ENCODE measurements at regions not wholly inside any gene's neighbourhood (a gene's known extent, or its start where the extent isn't known, plus 50 kb on each side); places are given as distances from the start of the nearest gene placed in this dataset.

DNA sequence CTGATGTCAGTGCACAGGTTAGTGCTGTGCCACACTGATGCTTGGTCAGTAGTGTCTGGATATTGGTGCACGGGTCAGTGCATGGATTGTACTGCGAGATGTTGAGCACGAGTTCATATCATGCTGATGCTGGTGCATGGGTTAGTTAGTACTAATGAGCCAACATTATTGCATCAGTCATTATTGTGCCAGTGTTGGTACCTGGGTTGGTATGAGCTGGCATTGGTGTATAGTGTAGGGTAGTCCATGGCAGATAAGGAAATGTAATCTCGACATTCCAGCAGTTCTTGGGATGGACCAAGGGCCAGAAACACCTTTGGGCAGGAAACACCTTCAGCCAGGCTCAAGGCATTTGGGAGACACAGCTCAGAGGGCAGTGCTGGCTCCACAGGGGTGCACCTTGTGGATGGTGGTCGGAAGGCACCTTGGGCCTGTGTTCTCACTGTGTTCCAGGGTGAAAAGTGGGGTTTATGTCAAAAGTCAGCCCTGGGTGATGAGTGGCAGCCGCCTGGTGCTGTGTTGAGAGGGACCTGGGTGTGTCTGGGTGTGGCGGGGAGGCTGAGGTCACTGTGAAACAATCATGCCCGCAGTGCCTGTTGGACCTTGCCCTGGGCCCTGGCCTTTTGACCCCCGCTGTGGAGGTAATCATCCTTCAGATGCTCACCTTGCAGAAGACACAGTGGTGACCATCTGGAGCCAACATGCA lies 100.7 kb upstream of the ZNF469 start (continued):
- TF ChIP-seq, protein P1, sequence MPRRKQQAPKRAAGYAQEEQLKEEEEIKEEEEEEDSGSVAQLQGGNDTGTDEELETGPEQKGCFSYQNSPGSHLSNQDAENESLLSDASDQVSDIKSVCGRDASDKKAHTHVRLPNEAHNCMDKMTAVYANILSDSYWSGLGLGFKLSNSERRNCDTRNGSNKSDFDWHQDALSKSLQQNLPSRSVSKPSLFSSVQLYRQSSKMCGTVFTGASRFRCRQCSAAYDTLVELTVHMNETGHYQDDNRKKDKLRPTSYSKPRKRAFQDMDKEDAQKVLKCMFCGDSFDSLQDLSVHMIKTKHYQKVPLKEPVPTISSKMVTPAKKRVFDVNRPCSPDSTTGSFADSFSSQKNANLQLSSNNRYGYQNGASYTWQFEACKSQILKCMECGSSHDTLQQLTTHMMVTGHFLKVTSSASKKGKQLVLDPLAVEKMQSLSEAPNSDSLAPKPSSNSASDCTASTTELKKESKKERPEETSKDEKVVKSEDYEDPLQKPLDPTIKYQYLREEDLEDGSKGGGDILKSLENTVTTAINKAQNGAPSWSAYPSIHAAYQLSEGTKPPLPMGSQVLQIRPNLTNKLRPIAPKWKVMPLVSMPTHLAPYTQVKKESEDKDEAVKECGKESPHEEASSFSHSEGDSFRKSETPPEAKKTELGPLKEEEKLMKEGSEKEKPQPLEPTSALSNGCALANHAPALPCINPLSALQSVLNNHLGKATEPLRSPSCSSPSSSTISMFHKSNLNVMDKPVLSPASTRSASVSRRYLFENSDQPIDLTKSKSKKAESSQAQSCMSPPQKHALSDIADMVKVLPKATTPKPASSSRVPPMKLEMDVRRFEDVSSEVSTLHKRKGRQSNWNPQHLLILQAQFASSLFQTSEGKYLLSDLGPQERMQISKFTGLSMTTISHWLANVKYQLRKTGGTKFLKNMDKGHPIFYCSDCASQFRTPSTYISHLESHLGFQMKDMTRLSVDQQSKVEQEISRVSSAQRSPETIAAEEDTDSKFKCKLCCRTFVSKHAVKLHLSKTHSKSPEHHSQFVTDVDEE (CRISPR knock-in tag; IDR thresholded peaks at IDR 0.05): no peak

DNA sequence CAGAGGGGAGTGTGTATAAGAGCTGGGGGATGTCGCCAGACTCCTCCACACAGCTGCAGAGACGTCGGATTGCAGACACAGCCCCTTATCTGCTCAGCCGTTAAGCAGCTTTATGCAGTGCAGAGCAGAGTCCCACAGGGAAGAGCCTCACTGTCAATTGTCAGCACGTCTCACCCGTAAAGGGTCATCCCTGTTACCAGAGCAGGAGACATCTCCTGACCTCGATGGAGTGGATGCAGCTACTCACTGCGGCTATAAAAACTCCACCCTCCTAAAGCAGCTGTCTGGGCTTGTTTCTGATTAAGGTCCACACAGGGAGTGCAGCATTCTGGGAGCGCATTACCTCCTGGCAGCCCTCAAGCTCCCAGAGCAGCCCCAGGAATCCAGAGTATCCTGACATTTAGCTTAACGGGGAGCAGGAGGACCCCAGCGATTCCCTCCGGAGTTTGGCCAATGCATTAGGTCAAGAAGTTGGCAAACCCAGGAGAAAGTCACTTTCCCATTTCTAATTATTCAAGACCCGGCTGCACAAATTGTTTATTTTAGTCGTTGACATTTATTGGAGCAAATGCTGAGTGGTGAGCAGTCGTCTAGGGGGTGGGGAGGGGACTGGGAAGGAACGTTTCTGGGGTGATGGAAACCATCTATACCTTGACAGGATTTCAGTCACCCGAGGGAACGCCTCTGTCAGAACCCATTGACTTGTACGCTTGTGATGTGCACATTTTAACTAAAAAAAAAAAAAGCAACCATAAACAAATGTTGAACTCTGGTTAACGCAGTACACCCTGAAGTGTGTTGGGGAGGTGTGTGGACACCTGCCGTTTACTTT lies 100.0 kb upstream of the ZNF469 start:
- peak; percentile 81 for ATAC-seq

DNA sequence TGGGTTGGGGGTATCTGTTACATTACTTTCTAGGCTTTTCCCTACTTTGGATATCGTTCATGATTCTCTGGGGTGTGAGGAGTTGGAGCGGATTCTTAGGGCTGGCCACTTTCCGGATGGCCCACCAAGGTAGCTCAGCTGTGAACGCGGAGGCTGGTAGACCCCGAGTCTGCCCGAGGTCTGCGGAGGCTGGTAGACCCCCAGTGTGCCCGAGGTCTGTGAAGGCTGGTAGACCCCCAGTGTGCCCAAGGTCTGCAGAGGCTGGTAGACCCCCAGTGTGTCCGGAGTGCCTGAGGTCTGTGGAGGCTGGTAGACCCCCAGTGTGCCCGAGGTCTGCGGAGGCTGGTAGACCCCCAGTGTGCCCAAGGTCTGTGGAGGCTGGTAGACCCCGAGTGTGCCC lies 99.2 kb upstream of the ZNF469 start:
- TF ChIP-seq ARNTL (CRISPR knock-in tag; IDR thresholded peaks at IDR 0.05; ENCODE audit: borderline replicate concordance, low read depth): no peak
- TF ChIP-seq ZFP3 (CRISPR knock-in tag; IDR thresholded peaks at IDR 0.05): no peak
- no peak for TF ChIP-seq OSR1 (CRISPR knock-in tag; IDR thresholded peaks at IDR 0.05)
- no peak for TF ChIP-seq CSDC2 (CRISPR knock-in tag; IDR thresholded peaks at IDR 0.05)
- no peak for TF ChIP-seq ESRRG (CRISPR knock-in tag; IDR thresholded peaks at IDR 0.05)
- TF ChIP-seq BACH2 (CRISPR knock-in tag; IDR thresholded peaks at IDR 0.05; ENCODE audit: borderline replicate concordance): no peak
- TF ChIP-seq, protein P1 (CRISPR knock-in tag; IDR thresholded peaks at IDR 0.05): no peak
- TF ChIP-seq ZC3H10 (CRISPR knock-in tag; IDR thresholded peaks at IDR 0.05): no peak
- no peak for TF ChIP-seq GLIS3 (CRISPR knock-in tag; IDR thresholded peaks at IDR 0.05)
- no peak for TF ChIP-seq ZFP30 (CRISPR knock-in tag; IDR thresholded peaks at IDR 0.05)
- TF ChIP-seq ISL1 (CRISPR knock-in tag; IDR thresholded peaks at IDR 0.05): no peak
- no peak for TF ChIP-seq SNAI2 (CRISPR knock-in tag; IDR thresholded peaks at IDR 0.05)
- TF ChIP-seq RARB (CRISPR knock-in tag; IDR thresholded peaks at IDR 0.05): no peak
- no peak for TF ChIP-seq PPARA (CRISPR knock-in tag; IDR thresholded peaks at IDR 0.05; ENCODE audit: borderline replicate concordance)
- TF ChIP-seq, protein P2, sequence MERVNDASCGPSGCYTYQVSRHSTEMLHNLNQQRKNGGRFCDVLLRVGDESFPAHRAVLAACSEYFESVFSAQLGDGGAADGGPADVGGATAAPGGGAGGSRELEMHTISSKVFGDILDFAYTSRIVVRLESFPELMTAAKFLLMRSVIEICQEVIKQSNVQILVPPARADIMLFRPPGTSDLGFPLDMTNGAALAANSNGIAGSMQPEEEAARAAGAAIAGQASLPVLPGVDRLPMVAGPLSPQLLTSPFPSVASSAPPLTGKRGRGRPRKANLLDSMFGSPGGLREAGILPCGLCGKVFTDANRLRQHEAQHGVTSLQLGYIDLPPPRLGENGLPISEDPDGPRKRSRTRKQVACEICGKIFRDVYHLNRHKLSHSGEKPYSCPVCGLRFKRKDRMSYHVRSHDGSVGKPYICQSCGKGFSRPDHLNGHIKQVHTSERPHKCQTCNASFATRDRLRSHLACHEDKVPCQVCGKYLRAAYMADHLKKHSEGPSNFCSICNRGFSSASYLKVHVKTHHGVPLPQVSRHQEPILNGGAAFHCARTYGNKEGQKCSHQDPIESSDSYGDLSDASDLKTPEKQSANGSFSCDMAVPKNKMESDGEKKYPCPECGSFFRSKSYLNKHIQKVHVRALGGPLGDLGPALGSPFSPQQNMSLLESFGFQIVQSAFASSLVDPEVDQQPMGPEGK (CRISPR knock-in tag; IDR thresholded peaks at IDR 0.05; ENCODE audit: borderline replicate concordance): no peak
- TF ChIP-seq, protein P3, sequence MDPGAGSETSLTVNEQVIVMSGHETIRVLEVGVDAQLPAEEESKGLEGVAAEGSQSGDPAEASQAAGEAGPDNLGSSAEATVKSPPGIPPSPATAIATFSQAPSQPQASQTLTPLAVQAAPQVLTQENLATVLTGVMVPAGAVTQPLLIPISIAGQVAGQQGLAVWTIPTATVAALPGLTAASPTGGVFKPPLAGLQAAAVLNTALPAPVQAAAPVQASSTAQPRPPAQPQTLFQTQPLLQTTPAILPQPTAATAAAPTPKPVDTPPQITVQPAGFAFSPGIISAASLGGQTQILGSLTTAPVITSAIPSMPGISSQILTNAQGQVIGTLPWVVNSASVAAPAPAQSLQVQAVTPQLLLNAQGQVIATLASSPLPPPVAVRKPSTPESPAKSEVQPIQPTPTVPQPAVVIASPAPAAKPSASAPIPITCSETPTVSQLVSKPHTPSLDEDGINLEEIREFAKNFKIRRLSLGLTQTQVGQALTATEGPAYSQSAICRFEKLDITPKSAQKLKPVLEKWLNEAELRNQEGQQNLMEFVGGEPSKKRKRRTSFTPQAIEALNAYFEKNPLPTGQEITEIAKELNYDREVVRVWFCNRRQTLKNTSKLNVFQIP (CRISPR knock-in tag; IDR thresholded peaks at IDR 0.05; ENCODE audit: borderline replicate concordance, low read depth): no peak
- no peak for ATAC-seq

More for the DNA sequence above, 100.0 kb upstream of the ZNF469 start:
- TF ChIP-seq TCF4 (CRISPR knock-in tag; IDR thresholded peaks at IDR 0.05; ENCODE audit: borderline replicate concordance) (peak; percentile 84; the same call in 1 of the 2 replicates), OSR1 (CRISPR knock-in tag; IDR thresholded peaks at IDR 0.05) (no peak), ARNTL (CRISPR knock-in tag; IDR thresholded peaks at IDR 0.05; ENCODE audit: borderline replicate concordance, low read depth) (no peak)

DNA sequence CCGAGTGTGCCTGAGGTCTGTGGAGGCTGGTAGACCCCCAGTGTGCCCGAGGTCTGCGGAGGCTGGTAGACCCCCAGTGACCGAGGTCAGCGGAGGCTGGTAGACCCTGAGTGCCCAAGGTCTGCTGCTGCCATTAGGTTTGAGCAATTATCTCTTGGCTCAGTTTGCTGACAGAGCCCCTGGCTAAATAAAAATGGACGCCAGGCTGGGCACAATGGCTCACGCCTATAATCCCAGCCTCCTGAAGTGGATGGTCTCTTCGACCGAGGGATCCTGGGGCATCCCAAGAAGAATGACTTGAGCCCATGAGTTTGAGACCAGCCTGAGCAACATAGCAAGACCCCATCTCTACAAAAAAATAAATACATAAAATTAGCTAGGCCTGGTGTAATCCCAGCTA lies 98.7 kb upstream of the ZNF469 start:
- ATAC-seq: no peak
- no peak for TF ChIP-seq TOX (CRISPR knock-in tag; IDR thresholded peaks at IDR 0.05; ENCODE audit: borderline replicate concordance)
